GM12878 (cell line): ENCODE measurements at regions not wholly inside any gene's neighbourhood (a gene's known extent, or its start where the extent isn't known, plus 50 kb on each side); places are given as distances from the start of the nearest gene placed in this dataset.

Experiments used
- ATAC-seq: fragments of 200-7000 bp; cut with Tn5 transposase; 3 replicates; pipeline ENCODE4 v1.9.1; 2020; ENCODE audit warnings: mild to moderate bottlenecking, moderate library complexity
- BruUV-seq: library from RNA; stranded (reverse); fragments of 400-500 nt; replicated peaks from 2 replicates; lab custom pipeline; 2021; lab: Mats Ljungman, UMichigan
- CTCF ChIA-PET: fragments of 300-600 bp; sonication (Branson Sonifier 250); formaldehyde crosslinking; extraction: SDS; loops from one replicate; lab custom pipeline; 2021; ENCODE audit warnings: inconsistent platforms; lab: Yijun Ruan, JAX
- POLR2A ChIA-PET: fragments of 350-600 bp; formaldehyde crosslinking; extraction: SDS; loops from one replicate; lab custom pipeline; 2021; ENCODE audit warnings: inconsistent platforms; lab: Charles Lee
- RAD21 ChIA-PET: fragments of 300-600 bp; sonication (Branson Sonifier 250); formaldehyde crosslinking; loops from one replicate; lab custom pipeline; 2023; ENCODE audit warnings: antibody characterized with exemption; ENCODE audit not compliant: unreplicated experiment; lab: Charles Lee
- SMC1A ChIA-PET: fragments of 300-600 bp; sonication (Branson Sonifier 250); formaldehyde crosslinking; loops from one replicate; lab custom pipeline; 2023; ENCODE audit not compliant: unreplicated experiment, uncharacterized antibody; lab: Charles Lee
- DNase-seq: peaks from one replicate; pipeline ENCODE4 v3.0.0-alpha.2; 2011; ENCODE audit warnings: low read depth, low spot score
- FAIRE-seq: peaks from 3 replicates; lab custom pipeline; 2011; peaks lifted over from hg19 to GRCh38; lab: Jason Lieb, UNC
- H2AFZ ChIP-seq: 2 replicates; pipeline ENCODE4 v1.6.0; 2011; ENCODE audit warnings: low read depth, low read length, control low read depth; ENCODE audit not compliant: control insufficient read depth
- H3K27ac ChIP-seq: 2 replicates; pipeline ENCODE4 v1.5.1; 2011; ENCODE audit warnings: control low read depth; ENCODE audit not compliant: control insufficient read depth, insufficient read depth
- H3K27me3 ChIP-seq, 2 experiments: replicated peaks in 1 of 2; 2 replicates each; pipeline versions ENCODE4 v1.6.0 to v1.6.1; 2011; ENCODE audit warnings: low read length in 1 of 2; ENCODE audit not compliant: control insufficient read depth in 2 of 2, insufficient read depth in 2 of 2
- H3K36me3 ChIP-seq, 2 experiments: 2 replicates each; pipeline ENCODE4 v1.5.1; 2011; ENCODE audit warnings: low read length in 1 of 2; ENCODE audit not compliant: control insufficient read depth in 2 of 2, insufficient read depth in 2 of 2
- H3K4me1 ChIP-seq: 2 replicates; pipeline ENCODE4 v1.6.1; 2011; ENCODE audit warnings: mild to moderate bottlenecking, low read length, moderate library complexity, mixed read lengths; ENCODE audit not compliant: control insufficient read depth, insufficient read depth
- H3K4me2 ChIP-seq: 2 replicates; pipeline ENCODE4 v1.6.0; 2011; ENCODE audit warnings: control low read depth; ENCODE audit not compliant: control insufficient read depth, insufficient read depth
- H3K4me3 ChIP-seq: fragments of 200-600 bp; sonication (generic); 2 replicates; pipeline ENCODE4 v1.5.1; 2016
- H3K79me2 ChIP-seq: 2 replicates; pipeline ENCODE4 v1.6.0; 2011; ENCODE audit warnings: low read length; ENCODE audit not compliant: control insufficient read depth, insufficient read depth
- H3K9ac ChIP-seq: 2 replicates; pipeline ENCODE4 v1.8.0; 2011; ENCODE audit warnings: low read length, control low read depth, mixed read lengths; ENCODE audit not compliant: control insufficient read depth, insufficient read depth
- H3K9me3 ChIP-seq: replicated peaks from 3 replicates; pipeline ENCODE4 v1.5.1; 2011; ENCODE audit warnings: mild to moderate bottlenecking, low read length; ENCODE audit not compliant: control insufficient read depth, insufficient read depth
- H4K20me1 ChIP-seq: 2 replicates; pipeline ENCODE4 v1.6.0; 2011; ENCODE audit not compliant: control insufficient read depth, insufficient read depth
- DPF2 ChIP-seq: fragments of 450-650 bp; IDR thresholded peaks from 2 replicates; pipeline ENCODE4 v1.6.1; 2017; ENCODE audit warnings: mild to moderate bottlenecking
- NFIC ChIP-seq: IDR thresholded peaks from 2 replicates; pipeline ENCODE4 v1.6.1; 2012; ENCODE audit warnings: low read depth, mild to moderate bottlenecking, inconsistent platforms, low read length, moderate library complexity
- RAD51 ChIP-seq: fragments of 450-650 bp; IDR thresholded peaks from 2 replicates; pipeline ENCODE4 v1.6.1; 2016; ENCODE audit warnings: moderate library complexity, mild to moderate bottlenecking, inconsistent platforms
- TCF12 ChIP-seq: IDR thresholded peaks from 2 replicates; pipeline ENCODE4 v1.6.1; 2011; ENCODE audit warnings: low read depth, mild to moderate bottlenecking, low read length
- WGBS: methylation state at CpG from one replicate; pipeline ENCODE4 v1.1.6; 2016; ENCODE audit warnings: low lambda C conversion rate; ENCODE audit not compliant: insufficient replicate concordance, insufficient coverage; ENCODE audit errors: missing lambda C conversion rate; 5-methylcytosine and 5-hydroxymethylcytosine counted together
- in situ Hi-C: fragments of 300-500 bp; cut with MboI; formaldehyde crosslinking; loops from 9 replicates; pipeline ENCODE4 v1.14.3; 2018; ENCODE audit warnings: mixed read lengths
- intact Hi-C: fragments of 100-400 bp; cut with micrococcal nuclease; formaldehyde crosslinking; loops from one replicate; pipeline ENCODE4 v1.14.2; 2022; ENCODE audit not compliant: unreplicated experiment
- TF ChIP-seq, protein P1 (sequence below): fragments of 450-650 bp; formaldehyde crosslinking; IDR thresholded peaks from 2 replicates; pipeline ENCODE4 v1.4.0; 2022; ENCODE audit warnings: mild to moderate bottlenecking, moderate library complexity
- TF ChIP-seq, protein P2 (sequence below): IDR thresholded peaks from 2 replicates; pipeline ENCODE4 v1.6.1; 2011; ENCODE audit warnings: borderline replicate concordance, low read depth, mild to moderate bottlenecking, moderate library complexity, mixed read lengths, low read length; ENCODE audit not compliant: insufficient read depth; ENCODE audit errors: extremely low read length

DNA sequence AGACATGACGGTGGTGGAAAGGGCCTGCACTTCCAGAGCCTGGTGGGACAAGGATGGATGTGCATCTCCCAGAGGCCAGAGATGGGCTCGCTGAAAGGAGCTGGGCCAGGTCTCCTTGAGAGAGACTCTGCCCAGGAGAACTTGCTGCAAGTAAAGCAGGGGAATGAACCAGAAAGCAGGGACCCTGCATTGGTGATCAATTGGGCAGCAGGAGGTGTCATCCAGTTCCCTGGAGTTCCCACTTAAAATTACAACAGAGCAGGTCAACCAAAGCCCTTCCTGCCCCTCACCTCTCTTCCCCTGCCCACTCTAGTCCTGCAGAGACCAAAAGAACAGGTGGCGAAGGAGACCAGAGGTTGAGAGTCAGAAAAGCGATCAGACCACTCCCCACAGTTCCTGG lies 69.7 kb upstream of the CAB39 start:
- TF ChIP-seq, protein P1, sequence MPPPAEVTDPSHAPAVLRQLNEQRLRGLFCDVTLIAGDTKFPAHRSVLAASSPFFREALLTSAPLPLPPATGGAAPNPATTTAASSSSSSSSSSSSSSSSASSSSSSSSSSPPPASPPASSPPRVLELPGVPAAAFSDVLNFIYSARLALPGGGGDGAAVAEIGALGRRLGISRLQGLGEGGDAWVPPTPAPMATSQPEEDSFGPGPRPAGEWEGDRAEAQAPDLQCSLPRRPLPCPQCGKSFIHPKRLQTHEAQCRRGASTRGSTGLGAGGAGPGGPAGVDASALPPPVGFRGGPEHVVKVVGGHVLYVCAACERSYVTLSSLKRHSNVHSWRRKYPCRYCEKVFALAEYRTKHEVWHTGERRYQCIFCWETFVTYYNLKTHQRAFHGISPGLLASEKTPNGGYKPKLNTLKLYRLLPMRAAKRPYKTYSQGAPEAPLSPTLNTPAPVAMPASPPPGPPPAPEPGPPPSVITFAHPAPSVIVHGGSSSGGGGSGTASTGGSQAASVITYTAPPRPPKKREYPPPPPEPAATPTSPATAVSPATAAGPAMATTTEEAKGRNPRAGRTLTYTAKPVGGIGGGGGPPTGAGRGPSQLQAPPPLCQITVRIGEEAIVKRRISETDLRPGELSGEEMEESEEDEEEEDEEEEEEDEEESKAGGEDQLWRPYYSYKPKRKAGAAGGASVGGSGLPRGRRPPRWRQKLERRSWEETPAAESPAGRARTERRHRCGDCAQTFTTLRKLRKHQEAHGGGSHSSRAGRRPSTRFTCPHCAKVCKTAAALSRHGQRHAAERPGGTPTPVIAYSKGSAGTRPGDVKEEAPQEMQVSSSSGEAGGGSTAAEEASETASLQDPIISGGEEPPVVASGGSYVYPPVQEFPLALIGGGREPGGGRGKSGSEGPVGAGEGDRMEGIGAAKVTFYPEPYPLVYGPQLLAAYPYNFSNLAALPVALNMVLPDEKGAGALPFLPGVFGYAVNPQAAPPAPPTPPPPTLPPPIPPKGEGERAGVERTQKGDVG, result no peak
- no peak for TF ChIP-seq DPF2
- TF ChIP-seq RAD51, result no peak
- TF ChIP-seq, protein P2, sequence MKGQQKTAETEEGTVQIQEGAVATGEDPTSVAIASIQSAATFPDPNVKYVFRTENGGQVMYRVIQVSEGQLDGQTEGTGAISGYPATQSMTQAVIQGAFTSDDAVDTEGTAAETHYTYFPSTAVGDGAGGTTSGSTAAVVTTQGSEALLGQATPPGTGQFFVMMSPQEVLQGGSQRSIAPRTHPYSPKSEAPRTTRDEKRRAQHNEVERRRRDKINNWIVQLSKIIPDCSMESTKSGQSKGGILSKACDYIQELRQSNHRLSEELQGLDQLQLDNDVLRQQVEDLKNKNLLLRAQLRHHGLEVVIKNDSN, result no peak
- no peak for TF ChIP-seq NFIC
- TF ChIP-seq TCF12, result no peak
- TF ChIP-seq, all 136 proteins: peak for 0
- no peak overlapping the region for H3K9ac ChIP-seq
- intact Hi-C loops, result no loop called here
- ChIA-PET RAD21 (interaction anchor here (0.9 to 9.7 kb wide), 7 partner anchors 8 to 156 kb away, joined by 3 to 126 read pairs (median 12); partner anchors contain the start of gene CAB39), SMC1A (interaction anchor here (0.9 to 6.0 kb wide), 8 partner anchors 15 to 71 kb away, joined by 3 to 70 read pairs (median 9); no protein-coding TSS in a partner anchor), POLR2A (interaction anchor here (0.5 to 6.0 kb wide), 6 partner anchors 10 to 776 kb away, joined by 3 to 65 read pairs (median 7); no protein-coding TSS in a partner anchor), CTCF (interaction anchor here (0.6 to 3.0 kb wide), 5 partner anchors 15 to 155 kb away, joined by 3 to 19 read pairs (median 3); no protein-coding TSS in a partner anchor)
- no peak overlapping the region for H3K27ac ChIP-seq
- BruUV-seq, result no TSS peak
- peaks cover 18% of the 10 kb centered on the region for H3K4me1 ChIP-seq
- ATAC-seq (no peak), FAIRE-seq (no peak), DNase-seq (no peak)
- in situ Hi-C loops, result no loop called here
- no peak overlapping the region for H3K4me3 ChIP-seq
- no peak overlapping the region for H3K4me2 ChIP-seq
- H3K27me3 ChIP-seq, result no peaks in the 10 kb centered on the region
- no peaks in the 10 kb centered on the region for H3K79me2 ChIP-seq
- WGBS, result 100% methylated on average over 4 of the region's 4 CpGs
- H2AFZ ChIP-seq, result peak overlapping the region; percentile 54
- H3K36me3 ChIP-seq, result no peaks in the 10 kb centered on the region
- H3K9me3 ChIP-seq, result peaks cover 4% of the 10 kb centered on the region; the same call in 1 of the 3 replicates
- H4K20me1 ChIP-seq, result no peaks in the 10 kb centered on the region
